Superior temporal gyrus (tissue), 1 donor: ENCODE measurements at regions not wholly inside any gene's neighbourhood (a gene's known extent, or its start where the extent isn't known, plus 50 kb on each side); places are given as distances from the start of the nearest gene placed in this dataset.

Experiments
- DNase-seq: peaks from one replicate; pipeline ENCODE4 v3.0.0-alpha.2; 2016; ENCODE audit errors: extremely low spot score

DNA sequence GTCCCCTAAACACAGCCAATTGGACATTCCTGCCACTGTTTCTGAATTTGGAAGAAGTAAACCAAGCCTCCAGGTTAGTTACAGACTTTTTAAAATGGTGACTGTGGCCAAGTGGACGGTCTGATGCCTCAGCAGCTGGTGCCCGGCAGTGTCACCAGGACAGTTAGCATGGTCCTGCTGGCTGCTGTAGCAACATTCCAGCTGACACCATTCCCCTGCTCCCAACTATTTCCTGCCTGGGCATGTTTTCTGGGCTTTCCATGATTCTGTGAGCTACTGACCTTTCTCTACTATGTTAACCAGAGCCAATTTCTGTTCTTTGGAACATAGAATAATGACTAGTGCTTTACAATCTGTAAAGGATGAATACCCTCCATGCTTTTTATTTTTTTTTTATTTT lies 95.0 kb downstream of the TLR5 start:
- DNase-seq, result no peak

DNA sequence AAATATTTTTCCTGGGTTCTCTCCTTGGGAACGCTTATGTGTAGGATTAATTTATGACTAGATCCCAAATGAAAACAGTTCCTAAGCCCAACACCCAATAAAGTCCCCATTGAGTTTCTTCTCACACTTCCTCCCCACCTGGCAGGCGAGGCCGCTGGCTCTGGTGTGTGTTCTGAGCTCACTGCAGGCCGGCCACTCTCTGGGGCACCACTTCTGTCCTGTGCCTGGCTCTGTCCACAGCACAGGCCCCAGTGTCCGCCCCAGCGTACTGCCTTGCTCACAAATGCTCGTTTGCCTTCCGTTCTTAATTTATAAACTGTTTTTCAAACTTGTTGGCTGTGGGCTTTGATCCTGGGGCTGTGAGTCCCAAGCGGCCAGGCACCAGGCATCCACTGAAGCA lies 90.6 kb downstream of the TLR5 start:
- DNase-seq, result no peak

DNA sequence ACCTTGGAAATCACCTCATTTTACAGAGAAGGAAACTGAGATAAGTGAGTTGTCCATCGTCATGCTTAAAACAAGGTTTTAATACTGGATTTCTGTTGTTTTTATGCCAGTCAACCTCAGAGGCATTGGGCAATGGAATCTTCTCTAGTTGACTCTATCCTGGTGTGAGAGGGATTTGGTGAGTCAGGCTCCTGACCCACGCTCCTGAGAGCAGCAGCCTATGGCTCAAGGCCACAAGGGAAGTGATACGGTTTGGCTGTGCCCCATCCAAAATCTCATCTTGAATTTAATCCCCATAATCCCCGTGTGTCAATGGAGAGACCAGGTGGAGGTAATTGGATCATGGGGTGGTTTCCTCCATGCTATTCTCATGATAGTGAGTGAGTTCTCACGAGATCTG lies 90.1 kb downstream of the TLR5 start:
- DNase-seq, result no peak

DNA sequence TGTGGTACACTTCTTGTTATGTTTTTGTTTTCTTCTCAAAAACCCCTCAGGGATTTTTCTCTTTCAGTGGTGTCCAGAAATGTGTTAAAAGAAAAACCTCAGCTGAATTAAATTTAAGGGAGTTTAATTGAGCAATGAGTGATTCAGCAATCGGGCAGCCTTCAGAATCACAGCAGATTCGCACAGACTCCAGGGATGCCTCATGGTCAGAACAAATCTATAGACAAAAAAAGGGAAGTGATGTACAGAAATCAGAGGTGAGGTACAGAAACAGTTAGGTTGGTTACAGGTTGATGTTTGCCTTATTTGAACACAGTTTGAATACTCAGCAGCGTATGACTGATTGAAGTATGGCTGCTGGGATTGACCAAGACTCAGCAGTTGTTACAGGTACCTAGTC lies 86.2 kb downstream of the TLR5 start:
- DNase-seq, result no peak

DNA sequence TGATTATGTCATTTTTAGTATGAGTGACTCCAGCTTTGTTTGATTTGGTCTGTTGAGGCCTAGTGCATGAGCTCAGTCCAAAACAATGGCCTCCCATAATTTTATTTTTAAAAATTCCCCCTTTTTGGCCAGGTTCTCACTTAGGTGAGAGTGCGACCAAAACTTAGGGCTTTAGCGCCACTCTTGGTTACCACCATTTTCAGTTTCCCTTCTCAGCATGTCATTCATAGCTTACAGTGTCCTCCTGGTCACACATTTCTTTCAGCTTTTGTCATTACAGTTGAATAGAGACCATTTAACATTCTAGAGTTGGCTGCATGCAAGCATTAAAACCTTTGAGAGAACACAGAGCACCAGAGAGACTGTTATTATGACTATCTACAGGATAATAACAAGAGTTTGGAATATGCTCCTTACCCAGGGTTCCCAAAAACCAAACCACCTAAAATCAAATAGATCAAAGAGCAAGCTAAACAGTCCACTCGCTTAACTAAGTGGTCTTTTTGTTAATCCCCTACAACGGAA lies 85.4 kb downstream of the TLR5 start:
- no peak for DNase-seq
